ENCODE measurements at regions not wholly inside any gene's neighbourhood (a gene's known extent, or its start where the extent isn't known, plus 50 kb on each side); places are given as distances from the start of the nearest gene placed in this dataset.

DNA sequence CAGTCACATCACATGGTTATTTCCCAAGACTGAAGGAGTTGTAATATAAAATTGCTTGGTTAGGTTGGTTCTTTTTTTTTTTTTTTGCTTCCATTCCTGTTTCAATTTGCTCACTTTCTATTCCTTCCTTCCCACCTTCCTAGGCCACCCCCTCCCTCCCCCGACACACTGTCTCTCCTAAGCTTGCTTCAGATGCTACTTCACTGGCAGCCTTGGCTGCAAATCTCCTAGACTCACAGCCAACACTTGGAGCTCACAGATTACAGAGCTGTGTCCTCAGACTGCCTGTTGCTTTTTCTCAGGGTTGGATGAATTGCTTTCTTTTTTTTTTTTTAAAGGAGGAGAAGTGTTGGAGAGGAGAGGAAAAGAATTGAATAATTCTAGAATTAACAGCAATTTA lies 77.3 kb upstream of the GRIN2B start:
- no peak for TF ChIP-seq MAX (IDR thresholded peaks at IDR 0.05; ENCODE audit: low read depth, low read length)
- TF ChIP-seq CTCF (IDR thresholded peaks at IDR 0.05; ENCODE audit: low read depth, low read length), result no peak
- no peak for TF ChIP-seq POLR2A (IDR thresholded peaks at IDR 0.05; ENCODE audit: extremely low read depth, insufficient read length)
